Keratinocyte (primary cell): ENCODE measurements at regions not wholly inside any gene's neighbourhood (a gene's known extent, or its start where the extent isn't known, plus 50 kb on each side); places are given as distances from the start of the nearest gene placed in this dataset.

Source experiments
- DNase-seq: peaks from one replicate; pipeline ENCODE4 v3.0.0-alpha.2; 2011; ENCODE audit warnings: low read depth, missing footprints, low spot score
- FAIRE-seq: peaks from 2 replicates; lab custom pipeline; 2011; peaks lifted over from hg19 to GRCh38; lab: Jason Lieb, UNC
- H2AFZ ChIP-seq: 2 replicates; pipeline ENCODE4 v1.6.0; 2012; ENCODE audit warnings: low read length, control low read depth, inconsistent platforms; ENCODE audit not compliant: control insufficient read depth
- H3K27ac ChIP-seq: 2 replicates; pipeline ENCODE4 v1.5.1; 2011; ENCODE audit warnings: low read length; ENCODE audit not compliant: control insufficient read depth, insufficient read depth
- H3K27me3 ChIP-seq: 3 replicates; pipeline ENCODE4 v1.6.0; 2011; ENCODE audit warnings: low read length; ENCODE audit not compliant: control insufficient read depth, insufficient read depth; ENCODE audit errors: extremely low read depth
- H3K36me3 ChIP-seq, 2 experiments: 2 replicates in 1 of 2; 3 replicates in 1 of 2; pipeline ENCODE4 v1.5.1; 2011; ENCODE audit warnings: low read length in 2 of 2, mild to moderate bottlenecking in 1 of 2; ENCODE audit not compliant: control insufficient read depth in 2 of 2, insufficient read depth in 2 of 2; ENCODE audit errors: extremely low read depth in 1 of 2
- H3K4me1 ChIP-seq: 3 replicates; pipeline ENCODE4 v1.5.1; 2011; ENCODE audit warnings: low read length; ENCODE audit not compliant: control insufficient read depth, insufficient read depth; ENCODE audit errors: extremely low read depth
- H3K4me2 ChIP-seq: 3 replicates; pipeline ENCODE4 v1.6.0; 2011; ENCODE audit warnings: low read depth, low read length; ENCODE audit not compliant: control insufficient read depth, insufficient read depth; ENCODE audit errors: extremely low read depth
- H3K4me3 ChIP-seq, 3 experiments: fragments of 200-600 bp in 1 of 3; sonication (generic) in 1 of 3; 2 replicates in 2 of 3; 3 replicates in 1 of 3; pipeline ENCODE4 v1.5.1; 2011 to 2016; ENCODE audit warnings: low read length in 3 of 3, mild to moderate bottlenecking in 3 of 3, control low read depth in 2 of 3, inconsistent platforms in 1 of 3, low read depth in 1 of 3, mixed read lengths in 1 of 3, mixed run types in 1 of 3, moderate library complexity in 1 of 3; ENCODE audit not compliant: control insufficient read depth in 2 of 3, insufficient read depth in 2 of 3; ENCODE audit errors: extremely low read depth in 1 of 3
- H3K79me2 ChIP-seq: 2 replicates; pipeline ENCODE4 v1.6.0; 2012; ENCODE audit warnings: low read length; ENCODE audit not compliant: control insufficient read depth, insufficient read depth
- H3K9ac ChIP-seq: 3 replicates; pipeline ENCODE4 v1.6.0; 2011; ENCODE audit warnings: low read length; ENCODE audit not compliant: control insufficient read depth, insufficient read depth; ENCODE audit errors: extremely low read depth
- H3K9me1 ChIP-seq: 3 replicates; pipeline ENCODE4 v1.6.0; 2011; ENCODE audit warnings: low read length; ENCODE audit not compliant: control insufficient read depth, insufficient read depth; ENCODE audit errors: extremely low read depth
- H3K9me3 ChIP-seq: 2 replicates; pipeline ENCODE4 v1.5.1; 2012; ENCODE audit warnings: low read depth, low read length; ENCODE audit not compliant: control insufficient read depth
- H4K20me1 ChIP-seq: 3 replicates; pipeline ENCODE4 v1.6.0; 2011; ENCODE audit warnings: low read length; ENCODE audit not compliant: control insufficient read depth, insufficient read depth; ENCODE audit errors: extremely low read depth
- EZH2 ChIP-seq: IDR thresholded peaks from one replicate; pipeline ENCODE4 v1.6.1; 2012; ENCODE audit warnings: inconsistent platforms, mild to moderate bottlenecking, low read length, moderate library complexity
- dilution Hi-C: fragments of 300-500 bp; cut with MboI; formaldehyde crosslinking; loops from one replicate; pipeline ENCODE4 v1.7.0; 2020; ENCODE audit warnings: low sequenced_read_pairs; ENCODE audit not compliant: extremely low pct_ligation_motif_present
- TF ChIP-seq, protein P1 (sequence below), 3 experiments: IDR thresholded peaks in 1 of 3; conservative IDR thresholded peaks in 1 of 3; optimal IDR thresholded peaks in 1 of 3; 2 replicates in 2 of 3; 3 replicates in 1 of 3; pipeline versions ENCODE3 to v1.5.1; 2011; ENCODE audit warnings: low read length in 3 of 3, mild to moderate bottlenecking in 3 of 3, moderate library complexity in 2 of 3, control low read depth in 1 of 3, inconsistent platforms in 1 of 3; ENCODE audit not compliant: insufficient read depth in 2 of 3; ENCODE audit errors: extremely low read depth in 1 of 3

DNA sequence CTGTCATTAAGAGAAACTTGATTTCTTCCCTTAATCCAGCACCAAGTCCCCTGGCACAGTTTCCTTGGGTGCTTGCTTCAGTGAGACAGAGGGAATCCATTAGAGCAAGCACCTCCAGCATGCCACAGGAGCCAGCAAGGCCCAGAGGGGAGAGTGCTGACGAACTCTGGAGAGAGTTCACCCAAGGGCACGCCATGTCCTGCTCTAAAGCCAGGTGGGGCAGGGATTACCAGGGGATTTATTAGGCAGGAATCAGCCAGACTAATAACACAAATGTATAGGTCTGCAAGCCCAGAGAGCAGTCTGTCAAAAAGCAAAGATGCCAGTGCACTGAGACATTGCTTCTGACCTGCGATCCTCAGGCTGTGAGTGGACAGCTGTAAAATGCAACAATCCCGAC is 155.4 kb upstream of the SYNDIG1 start:
- Histone ChIP-seq H3K4me2 (no peak overlapping the region), H3K79me2 (no peaks in the 10 kb centered on the region), H3K9me1 (no peaks in the 10 kb centered on the region), H2AFZ (no peak overlapping the region), H4K20me1 (no peaks in the 10 kb centered on the region), H3K27me3 (no peaks in the 10 kb centered on the region), H3K9ac (no peak overlapping the region), H3K4me1 (peaks cover 9% of the 10 kb centered on the region), H3K4me3 (no peak overlapping the region), H3K36me3 (no peaks in the 10 kb centered on the region), H3K9me3 (no peaks in the 10 kb centered on the region), H3K27ac (no peak overlapping the region)
- TF ChIP-seq EZH2, result no peak
- TF ChIP-seq, protein P1, sequence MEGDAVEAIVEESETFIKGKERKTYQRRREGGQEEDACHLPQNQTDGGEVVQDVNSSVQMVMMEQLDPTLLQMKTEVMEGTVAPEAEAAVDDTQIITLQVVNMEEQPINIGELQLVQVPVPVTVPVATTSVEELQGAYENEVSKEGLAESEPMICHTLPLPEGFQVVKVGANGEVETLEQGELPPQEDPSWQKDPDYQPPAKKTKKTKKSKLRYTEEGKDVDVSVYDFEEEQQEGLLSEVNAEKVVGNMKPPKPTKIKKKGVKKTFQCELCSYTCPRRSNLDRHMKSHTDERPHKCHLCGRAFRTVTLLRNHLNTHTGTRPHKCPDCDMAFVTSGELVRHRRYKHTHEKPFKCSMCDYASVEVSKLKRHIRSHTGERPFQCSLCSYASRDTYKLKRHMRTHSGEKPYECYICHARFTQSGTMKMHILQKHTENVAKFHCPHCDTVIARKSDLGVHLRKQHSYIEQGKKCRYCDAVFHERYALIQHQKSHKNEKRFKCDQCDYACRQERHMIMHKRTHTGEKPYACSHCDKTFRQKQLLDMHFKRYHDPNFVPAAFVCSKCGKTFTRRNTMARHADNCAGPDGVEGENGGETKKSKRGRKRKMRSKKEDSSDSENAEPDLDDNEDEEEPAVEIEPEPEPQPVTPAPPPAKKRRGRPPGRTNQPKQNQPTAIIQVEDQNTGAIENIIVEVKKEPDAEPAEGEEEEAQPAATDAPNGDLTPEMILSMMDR (optimal IDR thresholded peaks at IDR 0.05 in 1 of 3, IDR thresholded peaks at IDR 0.05 in 1 of 3, conservative IDR thresholded peaks at IDR 0.05 in 1 of 3; ENCODE audit: extremely low read depth in 1 of 3, insufficient read depth in 2 of 3, low read length in 3 of 3), result no peak
- FAIRE-seq, result no peak
- no peak for DNase-seq
- dilution Hi-C loops, result no loop called here

DNA sequence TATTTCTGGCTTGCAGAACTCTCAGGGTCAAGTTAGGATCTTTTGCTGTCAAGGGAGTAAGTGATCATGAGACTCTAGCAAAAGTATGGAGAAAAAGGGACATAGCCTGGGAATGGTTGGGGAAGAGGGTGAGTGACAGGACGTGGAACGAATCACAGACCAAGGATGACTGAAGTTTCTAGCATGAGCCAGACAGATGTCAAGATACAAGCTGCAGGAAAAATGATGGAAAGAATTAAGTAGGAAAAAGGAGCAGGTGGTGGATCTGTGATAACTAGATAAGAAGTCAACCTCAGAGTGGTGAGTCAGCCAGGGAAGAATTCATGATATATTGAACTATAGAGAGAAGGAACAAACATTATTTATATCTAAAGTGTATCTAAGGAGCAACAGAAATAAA is 159.8 kb upstream of the SYNDIG1 start:
- Histone ChIP-seq H3K9me1 (no peaks in the 10 kb centered on the region), H2AFZ (no peak overlapping the region), H3K27me3 (no peaks in the 10 kb centered on the region), H3K27ac (no peak overlapping the region), H3K4me2 (no peak overlapping the region), H3K79me2 (no peaks in the 10 kb centered on the region), H3K36me3 (no peaks in the 10 kb centered on the region), H3K9ac (no peak overlapping the region), H3K4me3 (no peak overlapping the region), H4K20me1 (no peaks in the 10 kb centered on the region), H3K4me1 (peaks cover 3% of the 10 kb centered on the region), H3K9me3 (no peaks in the 10 kb centered on the region)
- peak; percentile 7 for DNase-seq
- TF ChIP-seq, protein P1 (optimal IDR thresholded peaks at IDR 0.05 in 1 of 3, IDR thresholded peaks at IDR 0.05 in 1 of 3, conservative IDR thresholded peaks at IDR 0.05 in 1 of 3; ENCODE audit: extremely low read depth in 1 of 3, insufficient read depth in 2 of 3, low read length in 3 of 3), result no peak
- no peak for TF ChIP-seq EZH2
- FAIRE-seq, result no peak
- dilution Hi-C loops, result no loop called here
